ENCODE measurements at regions not wholly inside any gene's neighbourhood (a gene's known extent, or its start where the extent isn't known, plus 50 kb on each side); places are given as distances from the start of the nearest gene placed in this dataset.

DNA sequence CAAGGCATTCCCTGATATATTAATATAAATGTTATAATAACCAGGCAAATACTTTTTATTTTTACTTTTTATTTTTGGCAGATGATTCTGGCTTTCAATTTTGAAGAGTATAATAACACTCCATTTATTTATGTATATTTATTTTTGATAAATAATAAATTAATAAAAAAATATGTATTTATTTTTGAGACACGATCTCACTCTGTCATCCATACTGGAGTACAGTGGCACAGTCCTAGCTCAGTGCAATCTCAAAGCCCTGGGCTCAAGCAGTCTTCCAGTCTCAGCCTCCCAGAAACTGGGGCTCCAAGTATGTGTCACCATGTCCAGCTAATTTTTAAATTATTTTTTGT is 93.4 kb upstream of the ITGA6 start:
- no peak for ATAC-seq (ENCODE audit: low FRiP score)
- DNase-seq (ENCODE audit: low spot score), result no peak
- TF ChIP-seq, protein P1, sequence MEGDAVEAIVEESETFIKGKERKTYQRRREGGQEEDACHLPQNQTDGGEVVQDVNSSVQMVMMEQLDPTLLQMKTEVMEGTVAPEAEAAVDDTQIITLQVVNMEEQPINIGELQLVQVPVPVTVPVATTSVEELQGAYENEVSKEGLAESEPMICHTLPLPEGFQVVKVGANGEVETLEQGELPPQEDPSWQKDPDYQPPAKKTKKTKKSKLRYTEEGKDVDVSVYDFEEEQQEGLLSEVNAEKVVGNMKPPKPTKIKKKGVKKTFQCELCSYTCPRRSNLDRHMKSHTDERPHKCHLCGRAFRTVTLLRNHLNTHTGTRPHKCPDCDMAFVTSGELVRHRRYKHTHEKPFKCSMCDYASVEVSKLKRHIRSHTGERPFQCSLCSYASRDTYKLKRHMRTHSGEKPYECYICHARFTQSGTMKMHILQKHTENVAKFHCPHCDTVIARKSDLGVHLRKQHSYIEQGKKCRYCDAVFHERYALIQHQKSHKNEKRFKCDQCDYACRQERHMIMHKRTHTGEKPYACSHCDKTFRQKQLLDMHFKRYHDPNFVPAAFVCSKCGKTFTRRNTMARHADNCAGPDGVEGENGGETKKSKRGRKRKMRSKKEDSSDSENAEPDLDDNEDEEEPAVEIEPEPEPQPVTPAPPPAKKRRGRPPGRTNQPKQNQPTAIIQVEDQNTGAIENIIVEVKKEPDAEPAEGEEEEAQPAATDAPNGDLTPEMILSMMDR (IDR thresholded peaks at IDR 0.05), result no peak

DNA sequence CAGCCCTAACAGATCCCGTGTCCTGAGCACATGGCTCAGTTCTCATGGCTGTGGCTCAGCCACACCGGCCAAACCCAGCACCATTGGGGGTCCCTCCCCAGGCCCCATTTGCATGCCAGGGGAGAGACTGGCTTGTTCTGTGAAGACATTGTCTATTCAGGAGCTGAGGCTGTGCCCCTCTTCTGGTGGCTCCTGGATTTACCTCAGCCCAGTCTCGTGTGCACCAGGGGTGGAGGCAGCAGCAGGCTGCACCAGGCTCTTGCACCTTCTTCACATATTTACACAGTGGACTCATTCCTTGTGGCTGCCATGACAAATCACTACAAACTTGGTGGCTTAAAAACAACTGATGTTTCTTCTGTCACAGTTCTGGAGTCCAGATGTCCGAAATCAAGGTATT is 92.4 kb upstream of the ITGA6 start:
- no peak for DNase-seq (ENCODE audit: low spot score)
- no peak for ATAC-seq (ENCODE audit: low FRiP score)
- TF ChIP-seq, protein P1 (IDR thresholded peaks at IDR 0.05), result no peak

DNA sequence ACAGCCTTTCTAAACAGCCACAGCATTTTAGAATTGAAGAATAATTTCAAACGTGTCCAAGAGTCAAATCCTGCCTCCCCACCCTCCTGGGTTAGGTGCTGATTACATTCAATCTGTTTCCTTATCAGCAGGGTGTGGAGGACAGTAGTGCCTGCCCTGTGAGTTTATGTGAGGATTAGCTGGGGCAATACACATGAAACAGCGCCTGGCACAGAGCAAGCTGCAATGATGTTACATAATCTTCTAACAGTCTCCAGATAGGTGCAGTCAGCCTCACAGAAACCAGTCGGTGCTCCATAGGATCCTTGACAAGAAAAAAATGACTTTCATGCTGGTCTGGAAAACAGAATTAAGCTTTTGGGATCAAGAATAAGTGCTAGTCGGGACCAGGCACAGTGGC is 91.7 kb upstream of the ITGA6 start:
- DNase-seq (ENCODE audit: low spot score), result no peak
- ATAC-seq (ENCODE audit: low FRiP score), result no peak
- TF ChIP-seq, protein P1 (IDR thresholded peaks at IDR 0.05), result no peak

DNA sequence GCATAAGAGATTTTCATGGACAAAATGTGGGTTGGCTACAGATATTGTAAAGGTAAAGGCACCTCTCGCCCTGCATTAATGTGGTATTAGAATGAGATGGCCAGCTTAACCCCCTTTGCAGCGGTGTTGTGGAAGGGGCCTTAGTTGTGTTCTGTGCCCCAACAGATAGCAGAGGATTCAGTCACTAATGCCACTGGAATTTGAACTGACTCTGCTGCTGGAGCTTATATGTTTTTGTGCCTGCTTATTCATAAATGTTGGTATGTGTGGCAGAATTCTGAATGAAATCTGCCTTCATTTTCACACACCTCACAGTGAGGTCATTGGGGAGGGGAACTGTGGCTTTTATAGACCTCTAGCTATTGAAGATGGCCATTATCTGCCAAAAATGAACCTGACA is 90.7 kb upstream of the ITGA6 start:
- ATAC-seq (ENCODE audit: low FRiP score), result no peak
- DNase-seq (ENCODE audit: low spot score), result no peak
- TF ChIP-seq, protein P1 (IDR thresholded peaks at IDR 0.05), result no peak

DNA sequence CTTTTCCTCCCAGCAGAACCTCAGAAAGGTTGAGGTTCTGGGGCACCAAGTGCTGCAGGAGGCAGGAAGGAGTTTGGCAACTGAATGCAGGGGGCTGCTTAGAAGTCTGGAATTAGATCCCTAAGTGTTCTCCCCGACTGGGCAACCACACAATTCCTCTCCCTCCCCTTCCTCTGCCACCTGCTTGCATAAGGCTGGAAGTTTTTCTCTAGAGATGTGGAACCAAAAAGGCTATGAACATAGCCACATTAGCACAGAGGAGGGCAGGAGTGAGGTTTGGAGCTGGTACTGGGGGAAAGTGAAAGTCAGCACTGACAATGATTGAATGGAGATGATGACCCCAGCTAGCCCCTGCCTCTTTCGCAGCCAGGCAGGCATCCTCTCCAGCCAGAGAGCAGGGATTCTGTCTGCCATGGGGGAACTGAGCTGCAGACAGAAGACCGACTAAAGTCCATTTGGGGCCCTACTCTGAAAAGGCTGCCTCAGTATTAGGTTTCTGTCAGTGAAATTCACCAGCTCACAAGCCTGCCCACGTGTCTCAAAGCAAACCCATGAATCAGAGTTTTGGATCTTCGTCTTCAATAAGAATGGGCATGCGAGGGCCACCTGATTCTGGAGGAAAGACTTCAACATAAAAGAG is 87.9 kb upstream of the ITGA6 start:
- DNase-seq (ENCODE audit: low spot score) (no peak), ATAC-seq (ENCODE audit: low FRiP score) (no peak)
- TF ChIP-seq, protein P1 (IDR thresholded peaks at IDR 0.05), result no peak

DNA sequence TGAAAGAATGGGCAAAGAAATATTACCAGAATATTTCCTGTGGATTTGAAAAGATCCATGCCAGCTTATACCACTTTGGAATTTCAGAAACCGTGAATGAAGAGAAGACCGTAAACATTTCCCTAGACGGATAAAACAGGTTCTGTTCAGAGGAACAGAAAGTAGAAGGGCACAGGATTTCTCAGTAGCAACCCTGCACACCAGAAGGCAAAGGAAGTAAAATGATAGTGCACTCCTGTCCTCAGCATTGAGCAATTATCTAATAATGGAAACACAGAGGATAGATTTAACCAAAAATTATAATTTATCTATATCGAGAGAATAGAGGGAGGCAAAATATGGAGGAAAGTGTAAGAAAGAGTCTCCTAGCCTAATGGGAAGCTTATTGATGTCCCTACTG is 87.0 kb upstream of the ITGA6 start:
- TF ChIP-seq, protein P1 (IDR thresholded peaks at IDR 0.05), result no peak
- ATAC-seq (ENCODE audit: low FRiP score) (no peak), DNase-seq (ENCODE audit: low spot score) (no peak)

DNA sequence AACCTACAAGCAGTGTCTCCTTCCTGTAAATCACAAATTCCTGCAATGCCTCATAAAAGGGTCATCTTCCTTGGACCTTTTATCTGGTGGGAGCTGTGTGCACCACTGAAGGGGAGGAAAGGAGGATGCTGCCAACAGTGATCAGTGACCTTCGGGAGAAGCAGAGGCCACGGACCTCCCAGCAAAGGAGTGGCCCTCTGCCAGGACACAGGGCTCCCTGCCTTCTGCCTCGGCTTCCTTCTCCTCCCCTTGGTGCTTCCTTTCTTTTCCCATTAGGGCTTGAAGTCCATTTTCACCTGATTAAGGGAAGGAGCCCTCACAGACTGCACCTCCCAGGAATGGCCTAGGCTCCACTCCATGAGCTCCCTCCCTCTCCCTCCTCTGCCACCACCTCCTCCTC is 85.3 kb upstream of the ITGA6 start:
- TF ChIP-seq, protein P1 (IDR thresholded peaks at IDR 0.05), result no peak
- ATAC-seq (ENCODE audit: low FRiP score), result no peak

More for the DNA sequence above, 85.3 kb upstream of the ITGA6 start:
- no peak for DNase-seq (ENCODE audit: low spot score)

Measured in omental fat pad (tissue), 3 donors.